Panc1 (cell line): ENCODE measurements at regions not wholly inside any gene's neighbourhood (a gene's known extent, or its start where the extent isn't known, plus 50 kb on each side); places are given as distances from the start of the nearest gene placed in this dataset.

Experiments
- ATAC-seq: fragments of 200-7000 bp; cut with Tn5 transposase; 2 replicates; pipeline ENCODE4 v1.9.1; 2020; ENCODE audit warnings: mild to moderate bottlenecking, moderate library complexity
- BruUV-seq: library from RNA; stranded (reverse); fragments of 400-500 nt; replicated peaks from 2 replicates; lab custom pipeline; 2021; lab: Mats Ljungman, UMichigan
- CTCF ChIA-PET: fragments of 300-600 bp; sonication (Branson Sonifier 250); formaldehyde crosslinking; loops from one replicate; lab custom pipeline; 2022; ENCODE audit warnings: antibody characterized with exemption; lab: Charles Lee
- POLR2A ChIA-PET: fragments of 300-600 bp; sonication (Branson Sonifier 250); formaldehyde crosslinking; loops from one replicate; lab custom pipeline; 2022; ENCODE audit warnings: antibody characterized with exemption; lab: Charles Lee
- DNase-seq: peaks from one replicate; pipeline ENCODE4 v3.0.0-alpha.2; 2010; ENCODE audit warnings: low read depth, low spot score
- H3K27ac ChIP-seq: 2 replicates; pipeline ENCODE4 v1.5.1; 2011; ENCODE audit warnings: mild to moderate bottlenecking, low read length, inconsistent platforms
- H3K27me3 ChIP-seq: fragments of 200-500 bp; sonication (Bioruptor generic); 2 replicates; pipeline ENCODE4 v1.6.0; 2014; ENCODE audit warnings: low read length, inconsistent platforms; ENCODE audit not compliant: control insufficient read depth, insufficient read depth
- H3K36me3 ChIP-seq: fragments of 200-500 bp; sonication (Bioruptor generic); 2 replicates; pipeline ENCODE4 v1.5.1; 2014; ENCODE audit warnings: inconsistent platforms, mild to moderate bottlenecking, low read length, moderate library complexity; ENCODE audit not compliant: control insufficient read depth, insufficient read depth
- H3K4me1 ChIP-seq: 2 replicates; pipeline ENCODE4 v1.5.1; 2011; ENCODE audit warnings: inconsistent platforms, mild to moderate bottlenecking, low read length, moderate library complexity; ENCODE audit not compliant: control insufficient read depth, insufficient read depth
- H3K4me3 ChIP-seq, 2 experiments: 2 replicates each; pipeline ENCODE4 v1.5.1; 2011 to 2012; ENCODE audit warnings: low read depth in 2 of 2, low read length in 2 of 2, mild to moderate bottlenecking in 2 of 2, inconsistent platforms in 1 of 2, moderate library complexity in 1 of 2
- H3K9me3 ChIP-seq: fragments of 200-500 bp; sonication (Bioruptor generic); 2 replicates; pipeline ENCODE4 v1.5.1; 2014; ENCODE audit warnings: low read depth, mild to moderate bottlenecking, inconsistent platforms, low read length, moderate library complexity; ENCODE audit not compliant: control insufficient read depth, insufficient read depth
- POLR2AphosphoS5 ChIP-seq: IDR thresholded peaks from 2 replicates; pipeline ENCODE4 v1.6.1; 2012; ENCODE audit warnings: mild to moderate bottlenecking, low read depth, low read length, moderate library complexity
- SIN3A ChIP-seq: IDR thresholded peaks from 2 replicates; pipeline ENCODE4 v1.6.1; 2012; ENCODE audit warnings: low read depth, mild to moderate bottlenecking, low read length, moderate library complexity, borderline replicate concordance; ENCODE audit not compliant: insufficient read depth
- TCF7L2 ChIP-seq: IDR thresholded peaks from 2 replicates; pipeline ENCODE4 v1.6.1; 2011; ENCODE audit warnings: mild to moderate bottlenecking, low read depth, low read length, inconsistent platforms
- in situ Hi-C: cut with HindIII; loops from 2 replicates; pipeline ENCODE4 v1.10.0; 2016; ENCODE audit warnings: low sequenced_read_pairs, low pct_unique_long_range_greater_than_20kb
- intact Hi-C: fragments of 100-400 bp; cut with micrococcal nuclease; formaldehyde crosslinking; loops from one replicate; pipeline ENCODE4 v1.10.0; 2022; ENCODE audit not compliant: unreplicated experiment
- TF ChIP-seq, protein P1 (sequence below): fragments of 450-650 bp; IDR thresholded peaks from 2 replicates; pipeline ENCODE4 v1.5.1; 2017; ENCODE audit warnings: mild to moderate bottlenecking
- TF ChIP-seq, protein P2 (sequence below), 2 experiments: IDR thresholded peaks; 2 replicates each; pipeline ENCODE4 v1.6.1; 2011 to 2012; ENCODE audit warnings: low read depth in 2 of 2, control low read depth in 1 of 2, low read length in 1 of 2, mild to moderate bottlenecking in 1 of 2, moderate library complexity in 1 of 2; ENCODE audit not compliant: insufficient read depth in 1 of 2

DNA sequence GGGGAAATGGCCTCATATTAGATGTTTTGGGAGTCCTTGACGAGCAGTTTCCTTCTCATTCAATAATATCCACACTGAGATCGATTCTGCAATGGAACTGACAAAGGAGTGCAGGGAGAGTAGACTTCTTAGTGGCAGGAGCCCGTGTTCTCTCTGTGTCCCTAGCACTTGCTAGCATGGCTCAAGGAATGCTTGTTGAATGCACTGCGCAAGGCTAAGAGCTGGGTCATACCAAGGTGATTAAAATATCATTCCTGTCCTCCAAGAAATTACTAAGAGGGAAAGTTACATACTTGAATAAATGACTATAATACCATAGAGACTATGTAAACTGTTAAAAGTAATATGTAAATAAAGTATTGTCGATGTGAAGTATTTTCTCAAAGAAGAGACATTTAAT lies 630.1 kb downstream of the IRX1 start:
- no TSS peak for BruUV-seq
- H3K27ac ChIP-seq, result no peak overlapping the region
- no peaks in the 10 kb centered on the region for H3K9me3 ChIP-seq
- no peaks in the 10 kb centered on the region for H3K27me3 ChIP-seq
- H3K36me3 ChIP-seq, result no peaks in the 10 kb centered on the region
- DNase-seq (no peak), ATAC-seq (no peak)
- POLR2A ChIA-PET, result no interaction called here
- H3K4me3 ChIP-seq, result no peak overlapping the region
- intact Hi-C loops (no loop called here), in situ Hi-C loops (no loop called here)
- H3K4me1 ChIP-seq, result no peaks in the 10 kb centered on the region
- TF ChIP-seq, protein P1, sequence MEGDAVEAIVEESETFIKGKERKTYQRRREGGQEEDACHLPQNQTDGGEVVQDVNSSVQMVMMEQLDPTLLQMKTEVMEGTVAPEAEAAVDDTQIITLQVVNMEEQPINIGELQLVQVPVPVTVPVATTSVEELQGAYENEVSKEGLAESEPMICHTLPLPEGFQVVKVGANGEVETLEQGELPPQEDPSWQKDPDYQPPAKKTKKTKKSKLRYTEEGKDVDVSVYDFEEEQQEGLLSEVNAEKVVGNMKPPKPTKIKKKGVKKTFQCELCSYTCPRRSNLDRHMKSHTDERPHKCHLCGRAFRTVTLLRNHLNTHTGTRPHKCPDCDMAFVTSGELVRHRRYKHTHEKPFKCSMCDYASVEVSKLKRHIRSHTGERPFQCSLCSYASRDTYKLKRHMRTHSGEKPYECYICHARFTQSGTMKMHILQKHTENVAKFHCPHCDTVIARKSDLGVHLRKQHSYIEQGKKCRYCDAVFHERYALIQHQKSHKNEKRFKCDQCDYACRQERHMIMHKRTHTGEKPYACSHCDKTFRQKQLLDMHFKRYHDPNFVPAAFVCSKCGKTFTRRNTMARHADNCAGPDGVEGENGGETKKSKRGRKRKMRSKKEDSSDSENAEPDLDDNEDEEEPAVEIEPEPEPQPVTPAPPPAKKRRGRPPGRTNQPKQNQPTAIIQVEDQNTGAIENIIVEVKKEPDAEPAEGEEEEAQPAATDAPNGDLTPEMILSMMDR, result no peak
- TF ChIP-seq POLR2AphosphoS5 (no peak), SIN3A (no peak)
- CTCF ChIA-PET, result no interaction called here

DNA sequence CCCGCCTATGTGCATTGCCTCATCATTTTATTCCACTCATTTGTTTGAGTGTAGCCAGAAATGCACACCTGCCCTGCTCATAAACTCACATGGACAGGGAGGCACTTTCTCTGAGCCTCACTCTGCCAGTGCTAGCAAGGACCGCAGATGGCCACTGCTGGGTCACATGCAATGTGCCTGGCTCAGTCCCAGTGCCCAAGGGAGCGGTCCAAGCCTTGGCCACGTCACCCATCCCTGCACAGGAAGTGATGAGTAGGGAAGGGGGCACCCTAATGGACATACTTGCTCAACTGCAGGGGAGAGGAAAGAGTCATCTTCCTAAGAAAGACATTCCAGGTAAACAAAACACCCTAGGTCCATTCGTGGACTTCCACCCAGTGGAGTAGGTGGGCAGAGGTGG lies 630.9 kb downstream of the IRX1 start:
- BruUV-seq, result no TSS peak
- H3K4me1 ChIP-seq, result no peaks in the 10 kb centered on the region
- no peak for DNase-seq
- no peaks in the 10 kb centered on the region for H3K27me3 ChIP-seq
- H3K27ac ChIP-seq, result no peak overlapping the region
- H3K4me3 ChIP-seq, result no peak overlapping the region
- no peaks in the 10 kb centered on the region for H3K9me3 ChIP-seq
- in situ Hi-C loops, result no loop called here
- ATAC-seq, result no peak
- ChIA-PET POLR2A (no interaction called here), CTCF (no interaction called here)
- intact Hi-C loops, result no loop called here
- TF ChIP-seq, protein P1, result no peak
- TF ChIP-seq POLR2AphosphoS5 (no peak), SIN3A (no peak), TCF7L2 (no peak)
- TF ChIP-seq, protein P2, sequence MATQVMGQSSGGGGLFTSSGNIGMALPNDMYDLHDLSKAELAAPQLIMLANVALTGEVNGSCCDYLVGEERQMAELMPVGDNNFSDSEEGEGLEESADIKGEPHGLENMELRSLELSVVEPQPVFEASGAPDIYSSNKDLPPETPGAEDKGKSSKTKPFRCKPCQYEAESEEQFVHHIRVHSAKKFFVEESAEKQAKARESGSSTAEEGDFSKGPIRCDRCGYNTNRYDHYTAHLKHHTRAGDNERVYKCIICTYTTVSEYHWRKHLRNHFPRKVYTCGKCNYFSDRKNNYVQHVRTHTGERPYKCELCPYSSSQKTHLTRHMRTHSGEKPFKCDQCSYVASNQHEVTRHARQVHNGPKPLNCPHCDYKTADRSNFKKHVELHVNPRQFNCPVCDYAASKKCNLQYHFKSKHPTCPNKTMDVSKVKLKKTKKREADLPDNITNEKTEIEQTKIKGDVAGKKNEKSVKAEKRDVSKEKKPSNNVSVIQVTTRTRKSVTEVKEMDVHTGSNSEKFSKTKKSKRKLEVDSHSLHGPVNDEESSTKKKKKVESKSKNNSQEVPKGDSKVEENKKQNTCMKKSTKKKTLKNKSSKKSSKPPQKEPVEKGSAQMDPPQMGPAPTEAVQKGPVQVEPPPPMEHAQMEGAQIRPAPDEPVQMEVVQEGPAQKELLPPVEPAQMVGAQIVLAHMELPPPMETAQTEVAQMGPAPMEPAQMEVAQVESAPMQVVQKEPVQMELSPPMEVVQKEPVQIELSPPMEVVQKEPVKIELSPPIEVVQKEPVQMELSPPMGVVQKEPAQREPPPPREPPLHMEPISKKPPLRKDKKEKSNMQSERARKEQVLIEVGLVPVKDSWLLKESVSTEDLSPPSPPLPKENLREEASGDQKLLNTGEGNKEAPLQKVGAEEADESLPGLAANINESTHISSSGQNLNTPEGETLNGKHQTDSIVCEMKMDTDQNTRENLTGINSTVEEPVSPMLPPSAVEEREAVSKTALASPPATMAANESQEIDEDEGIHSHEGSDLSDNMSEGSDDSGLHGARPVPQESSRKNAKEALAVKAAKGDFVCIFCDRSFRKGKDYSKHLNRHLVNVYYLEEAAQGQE (IDR thresholded peaks at IDR 0.05; ENCODE audit: insufficient read depth in 1 of 2, low read depth in 2 of 2, low read length in 1 of 2), result no peak
- H3K36me3 ChIP-seq, result no peaks in the 10 kb centered on the region
